GM23338 (cell line): ENCODE measurements at regions not wholly inside any gene's neighbourhood (a gene's known extent, or its start where the extent isn't known, plus 50 kb on each side); places are given as distances from the start of the nearest gene placed in this dataset.

ENCODE experiments used
- ATAC-seq: fragments of 200-7000 bp; cut with Tn5 transposase; 3 replicates; pipeline ENCODE4 v1.9.1; 2020
- DNase-seq: peaks from one replicate; pipeline ENCODE4 v3.0.0-alpha.2; 2015; ENCODE audit warnings: low spot score
- H2AFZ ChIP-seq: fragments of 200-600 bp; sonication (generic); 2 replicates; pipeline ENCODE4 v1.8.0; 2016; ENCODE audit warnings: antibody characterized with exemption, mild to moderate bottlenecking, moderate library complexity
- H3F3A ChIP-seq: fragments of 200-600 bp; sonication (generic); replicated peaks from 2 replicates; pipeline ENCODE4 v1.8.0; 2017; ENCODE audit warnings: antibody characterized with exemption, mixed run types, low read depth
- H3K27ac ChIP-seq: fragments of 200-600 bp; sonication (generic); 2 replicates; pipeline ENCODE4 v1.6.1; 2016; ENCODE audit warnings: low read depth
- H3K27me3 ChIP-seq: fragments of 200-600 bp; sonication (generic); 2 replicates; pipeline ENCODE4 v1.8.0; 2016; ENCODE audit warnings: mild to moderate bottlenecking, mixed run types, moderate library complexity; ENCODE audit not compliant: insufficient read depth
- H3K36me3 ChIP-seq: fragments of 200-600 bp; sonication (generic); 2 replicates; pipeline ENCODE4 v1.8.0; 2016; ENCODE audit warnings: mild to moderate bottlenecking; ENCODE audit not compliant: insufficient read depth
- H3K4me1 ChIP-seq: fragments of 200-600 bp; sonication (generic); 2 replicates; pipeline ENCODE4 v1.8.0; 2016; ENCODE audit warnings: mild to moderate bottlenecking, moderate library complexity; ENCODE audit not compliant: insufficient read depth
- H3K4me2 ChIP-seq: fragments of 200-600 bp; sonication (generic); 2 replicates; pipeline ENCODE4 v1.7.1; 2017; ENCODE audit warnings: mixed run types
- H3K4me3 ChIP-seq: fragments of 200-600 bp; sonication (generic); 2 replicates; pipeline ENCODE4 v1.6.1; 2016; ENCODE audit warnings: mixed run types
- H3K79me2 ChIP-seq: fragments of 200-600 bp; sonication (generic); replicated peaks from 2 replicates; pipeline ENCODE4 v1.8.0; 2017; ENCODE audit warnings: mild to moderate bottlenecking; ENCODE audit not compliant: insufficient read depth
- H3K9me2 ChIP-seq: fragments of 200-600 bp; sonication (generic); 2 replicates; pipeline ENCODE4 v1.8.0; 2017; ENCODE audit not compliant: insufficient read depth
- H4K20me1 ChIP-seq: fragments of 200-600 bp; sonication (generic); replicated peaks from 2 replicates; pipeline ENCODE4 v1.8.0; 2017; ENCODE audit warnings: mild to moderate bottlenecking; ENCODE audit not compliant: insufficient read depth
- H3K27ac Mint-ChIP-seq: 2 replicates; pipeline ENCODE4 v1.8.0; 2020; ENCODE audit warnings: inconsistent platforms, mild to moderate bottlenecking, moderate library complexity, mixed read lengths
- H3K27me3 Mint-ChIP-seq: 3 replicates; pipeline ENCODE4 v1.8.0; 2022; ENCODE audit warnings: low read depth, mild to moderate bottlenecking, moderate library complexity, mixed read lengths, inconsistent platforms; ENCODE audit not compliant: insufficient read depth, poor library complexity
- H3K36me3 Mint-ChIP-seq: 3 replicates; pipeline ENCODE4 v1.8.0; 2021; ENCODE audit warnings: low read depth, mild to moderate bottlenecking, inconsistent platforms, moderate library complexity, mixed read lengths
- H3K4me1 Mint-ChIP-seq: 3 replicates; pipeline ENCODE4 v1.8.0; 2020; ENCODE audit warnings: mild to moderate bottlenecking, inconsistent platforms, mixed read lengths
- H3K4me3 Mint-ChIP-seq: 3 replicates; pipeline ENCODE4 v1.8.0; 2021; ENCODE audit warnings: moderate library complexity, mild to moderate bottlenecking, inconsistent platforms, mixed read lengths
- H3K9me3 Mint-ChIP-seq: 3 replicates; pipeline ENCODE4 v1.8.0; 2020; ENCODE audit warnings: moderate library complexity, mild to moderate bottlenecking, inconsistent platforms, mixed read lengths
- CTCF ChIP-seq, 2 experiments: fragments of 200-600 bp in 1 of 2; sonication (generic) in 1 of 2; conservative IDR thresholded peaks; 2 replicates each; pipeline versions ENCODE4 v1.5.1 to v1.6.1; 2016 to 2017; ENCODE audit warnings: antibody characterized with exemption in 2 of 2, low read depth in 2 of 2, mild to moderate bottlenecking in 2 of 2, moderate library complexity in 1 of 2
- ETS1 ChIP-seq: IDR thresholded peaks from 2 replicates; pipeline ENCODE4 v1.6.1; 2016; ENCODE audit warnings: antibody characterized with exemption
- EZH2 ChIP-seq: fragments of 200-600 bp; sonication (generic); IDR thresholded peaks from one replicate; pipeline ENCODE4 v1.8.0; 2017; ENCODE audit warnings: antibody characterized with exemption, mild to moderate bottlenecking, low read depth; ENCODE audit not compliant: unreplicated experiment
- EZH2phosphoT487 ChIP-seq: fragments of 200-600 bp; sonication (generic); IDR thresholded peaks from one replicate; pipeline ENCODE4 v1.8.1; 2018; ENCODE audit warnings: antibody characterized with exemption; ENCODE audit not compliant: unreplicated experiment
- JUNB ChIP-seq: IDR thresholded peaks from one replicate; pipeline ENCODE4 v1.6.1; 2016; ENCODE audit warnings: antibody characterized with exemption; ENCODE audit not compliant: unreplicated experiment
- NANOG ChIP-seq: IDR thresholded peaks from 2 replicates; pipeline ENCODE4 v1.6.1; 2016; ENCODE audit warnings: antibody characterized with exemption, borderline replicate concordance
- POLR2AphosphoS5 ChIP-seq: IDR thresholded peaks from 2 replicates; pipeline ENCODE4 v1.6.1; 2016; ENCODE audit warnings: antibody characterized with exemption, low read depth
- REST ChIP-seq: IDR thresholded peaks from one replicate; pipeline ENCODE4 v1.6.1; 2018; ENCODE audit warnings: antibody characterized with exemption; ENCODE audit not compliant: unreplicated experiment
- STAT1 ChIP-seq: IDR thresholded peaks from one replicate; pipeline ENCODE4 v1.6.1; 2016; ENCODE audit warnings: antibody characterized with exemption; ENCODE audit not compliant: unreplicated experiment
- ZNF114 ChIP-seq: fragments of 250-450 bp; sonication (Bioruptor Pico); IDR thresholded peaks from 2 replicates; pipeline ENCODE4 v1.5.0; 2020; ENCODE audit warnings: mild to moderate bottlenecking, moderate library complexity
- ZNF331 ChIP-seq: fragments of 250-450 bp; sonication (Bioruptor Pico); IDR thresholded peaks from 2 replicates; pipeline ENCODE4 v1.5.0; 2020; ENCODE audit warnings: low read depth, mild to moderate bottlenecking, moderate library complexity
- TF ChIP-seq, protein P1 (sequence below): fragments of 250-450 bp; sonication (Bioruptor Pico); IDR thresholded peaks from 2 replicates; pipeline ENCODE4 v1.5.0; 2020; ENCODE audit warnings: mild to moderate bottlenecking, moderate library complexity

DNA sequence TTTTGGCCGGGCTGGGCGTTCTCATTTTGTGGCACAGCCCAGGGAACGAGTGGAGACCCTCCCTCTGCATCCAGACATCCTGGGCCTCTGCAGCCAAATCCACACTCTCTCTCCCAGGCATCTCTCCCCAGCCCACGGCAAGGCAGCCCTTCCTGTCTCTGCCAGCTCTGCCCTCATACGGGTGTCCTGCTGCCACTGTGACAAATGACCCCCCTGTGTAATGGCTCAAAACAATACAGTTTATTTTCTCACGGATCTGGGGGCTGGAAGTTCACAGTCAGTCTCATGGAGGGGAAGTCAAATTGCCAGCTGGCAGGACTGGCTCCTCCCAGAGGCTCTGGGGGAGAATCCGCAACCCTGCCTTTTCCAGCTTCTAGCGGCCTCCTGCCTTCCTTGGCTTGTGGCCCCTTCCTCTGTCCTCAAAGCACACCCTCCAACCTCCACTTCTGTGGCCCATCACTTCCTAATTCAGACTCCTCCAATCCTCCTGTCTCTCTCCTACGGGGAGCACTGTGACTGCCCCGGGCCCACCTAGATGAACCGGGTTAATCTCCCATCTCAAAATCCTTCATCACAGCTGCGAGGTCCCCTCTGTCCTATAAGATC, 70.2 kb upstream of the COL5A1 start:
- peaks cover 31% of the 10 kb centered on the region for H3K9me3 Mint-ChIP-seq

More for the DNA sequence above, 70.2 kb upstream of the COL5A1 start:
- Histone ChIP-seq H3K27ac (no peak overlapping the region), H3K4me2 (no peak overlapping the region), H3K9me2 (no peaks in the 10 kb centered on the region), H3K27me3 (no peaks in the 10 kb centered on the region), H4K20me1 (no peaks in the 10 kb centered on the region), H3K79me2 (no peaks in the 10 kb centered on the region), H3K4me3 (no peak overlapping the region), H3K4me1 (no peaks in the 10 kb centered on the region), H3F3A (no peaks in the 10 kb centered on the region), H3K36me3 (no peaks in the 10 kb centered on the region), H2AFZ (no peak overlapping the region)
- no peak for TF ChIP-seq EZH2phosphoT487
- TF ChIP-seq ETS1, result no peak
- TF ChIP-seq JUNB, result no peak
- no peak for TF ChIP-seq ZNF331 (CRISPR knock-in tag)
- TF ChIP-seq EZH2, result no peak
- no peak for TF ChIP-seq REST
- TF ChIP-seq, protein P1, sequence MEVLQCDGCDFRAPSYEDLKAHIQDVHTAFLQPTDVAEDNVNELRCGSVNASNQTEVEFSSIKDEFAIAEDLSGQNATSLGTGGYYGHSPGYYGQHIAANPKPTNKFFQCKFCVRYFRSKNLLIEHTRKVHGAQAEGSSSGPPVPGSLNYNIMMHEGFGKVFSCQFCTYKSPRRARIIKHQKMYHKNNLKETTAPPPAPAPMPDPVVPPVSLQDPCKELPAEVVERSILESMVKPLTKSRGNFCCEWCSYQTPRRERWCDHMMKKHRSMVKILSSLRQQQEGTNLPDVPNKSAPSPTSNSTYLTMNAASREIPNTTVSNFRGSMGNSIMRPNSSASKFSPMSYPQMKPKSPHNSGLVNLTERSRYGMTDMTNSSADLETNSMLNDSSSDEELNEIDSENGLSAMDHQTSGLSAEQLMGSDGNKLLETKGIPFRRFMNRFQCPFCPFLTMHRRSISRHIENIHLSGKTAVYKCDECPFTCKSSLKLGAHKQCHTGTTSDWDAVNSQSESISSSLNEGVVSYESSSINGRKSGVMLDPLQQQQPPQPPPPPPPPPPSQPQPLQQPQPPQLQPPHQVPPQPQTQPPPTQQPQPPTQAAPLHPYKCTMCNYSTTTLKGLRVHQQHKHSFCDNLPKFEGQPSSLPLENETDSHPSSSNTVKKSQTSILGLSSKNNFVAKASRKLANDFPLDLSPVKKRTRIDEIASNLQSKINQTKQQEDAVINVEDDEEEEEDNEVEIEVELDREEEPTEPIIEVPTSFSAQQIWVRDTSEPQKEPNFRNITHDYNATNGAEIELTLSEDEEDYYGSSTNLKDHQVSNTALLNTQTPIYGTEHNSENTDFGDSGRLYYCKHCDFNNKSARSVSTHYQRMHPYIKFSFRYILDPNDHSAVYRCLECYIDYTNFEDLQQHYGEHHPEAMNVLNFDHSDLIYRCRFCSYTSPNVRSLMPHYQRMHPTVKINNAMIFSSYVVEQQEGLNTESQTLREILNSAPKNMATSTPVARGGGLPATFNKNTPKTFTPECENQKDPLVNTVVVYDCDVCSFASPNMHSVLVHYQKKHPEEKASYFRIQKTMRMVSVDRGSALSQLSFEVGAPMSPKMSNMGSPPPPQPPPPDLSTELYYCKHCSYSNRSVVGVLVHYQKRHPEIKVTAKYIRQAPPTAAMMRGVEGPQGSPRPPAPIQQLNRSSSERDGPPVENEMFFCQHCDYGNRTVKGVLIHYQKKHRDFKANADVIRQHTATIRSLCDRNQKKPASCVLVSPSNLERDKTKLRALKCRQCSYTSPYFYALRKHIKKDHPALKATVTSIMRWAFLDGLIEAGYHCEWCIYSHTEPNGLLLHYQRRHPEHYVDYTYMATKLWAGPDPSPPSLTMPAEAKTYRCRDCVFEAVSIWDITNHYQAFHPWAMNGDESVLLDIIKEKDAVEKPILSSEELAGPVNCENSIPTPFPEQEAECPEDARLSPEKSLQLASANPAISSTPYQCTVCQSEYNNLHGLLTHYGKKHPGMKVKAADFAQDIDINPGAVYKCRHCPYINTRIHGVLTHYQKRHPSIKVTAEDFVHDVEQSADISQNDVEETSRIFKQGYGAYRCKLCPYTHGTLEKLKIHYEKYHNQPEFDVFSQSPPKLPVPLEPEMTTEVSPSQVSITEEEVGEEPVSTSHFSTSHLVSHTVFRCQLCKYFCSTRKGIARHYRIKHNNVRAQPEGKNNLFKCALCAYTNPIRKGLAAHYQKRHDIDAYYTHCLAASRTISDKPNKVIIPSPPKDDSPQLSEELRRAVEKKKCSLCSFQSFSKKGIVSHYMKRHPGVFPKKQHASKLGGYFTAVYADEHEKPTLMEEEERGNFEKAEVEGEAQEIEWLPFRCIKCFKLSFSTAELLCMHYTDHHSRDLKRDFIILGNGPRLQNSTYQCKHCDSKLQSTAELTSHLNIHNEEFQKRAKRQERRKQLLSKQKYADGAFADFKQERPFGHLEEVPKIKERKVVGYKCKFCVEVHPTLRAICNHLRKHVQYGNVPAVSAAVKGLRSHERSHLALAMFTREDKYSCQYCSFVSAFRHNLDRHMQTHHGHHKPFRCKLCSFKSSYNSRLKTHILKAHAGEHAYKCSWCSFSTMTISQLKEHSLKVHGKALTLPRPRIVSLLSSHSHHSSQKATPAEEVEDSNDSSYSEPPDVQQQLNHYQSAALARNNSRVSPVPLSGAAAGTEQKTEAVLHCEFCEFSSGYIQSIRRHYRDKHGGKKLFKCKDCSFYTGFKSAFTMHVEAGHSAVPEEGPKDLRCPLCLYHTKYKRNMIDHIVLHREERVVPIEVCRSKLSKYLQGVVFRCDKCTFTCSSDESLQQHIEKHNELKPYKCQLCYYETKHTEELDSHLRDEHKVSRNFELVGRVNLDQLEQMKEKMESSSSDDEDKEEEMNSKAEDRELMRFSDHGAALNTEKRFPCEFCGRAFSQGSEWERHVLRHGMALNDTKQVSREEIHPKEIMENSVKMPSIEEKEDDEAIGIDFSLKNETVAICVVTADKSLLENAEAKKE, result no peak
- TF ChIP-seq NANOG, result no peak
- TF ChIP-seq STAT1, result no peak
- TF ChIP-seq POLR2AphosphoS5, result no peak
- no peak for TF ChIP-seq ZNF114 (CRISPR knock-in tag)
- no peak for TF ChIP-seq CTCF (conservative IDR thresholded peaks at IDR 0.05; ENCODE audit: low read depth in 2 of 2)
- Mint-ChIP-seq H3K4me1 (no peaks in the 10 kb centered on the region; the same call in 2 of the 3 replicates), H3K27ac (no peak overlapping the region), H3K36me3 (peaks cover 4% of the 10 kb centered on the region; the same call in 2 of the 3 replicates), H3K4me3 (no peak overlapping the region), H3K27me3 (peaks cover 14% of the 10 kb centered on the region)
- no peak for DNase-seq
- ATAC-seq, result no peak
